ENCODE measurements at regions not wholly inside any gene's neighbourhood (a gene's known extent, or its start where the extent isn't known, plus 50 kb on each side); places are given as distances from the start of the nearest gene placed in this dataset.

DNA sequence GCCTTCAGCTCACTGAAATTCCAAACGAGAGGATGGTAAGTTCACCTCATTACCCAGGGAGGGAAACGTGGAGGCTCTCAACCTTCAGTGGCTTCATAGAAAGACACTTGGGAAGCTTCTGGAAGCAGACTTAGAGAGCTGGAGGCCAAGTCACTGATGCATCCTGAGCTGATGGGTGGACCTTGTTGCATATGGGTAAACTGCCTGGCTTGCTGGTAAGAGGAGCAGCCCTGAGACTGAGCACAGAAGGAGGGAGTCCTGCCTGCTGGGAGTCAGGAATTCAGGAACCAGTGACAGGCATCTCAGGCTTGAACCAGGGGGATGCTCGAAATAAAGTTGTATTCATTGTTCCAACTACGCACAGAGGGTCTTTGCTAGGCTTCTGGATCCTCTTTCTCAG lies 66.5 kb upstream of the NPAS2 start:
- no peak for TF ChIP-seq CTCF (IDR thresholded peaks at IDR 0.05; ENCODE audit: extremely low read depth in 1 of 2, insufficient read depth in 1 of 2, low read depth in 1 of 2, low read length in 2 of 2)
- TF ChIP-seq JUN (IDR thresholded peaks at IDR 0.05; ENCODE audit: borderline replicate concordance, insufficient read depth, insufficient read length, low read depth) = no peak
- no peak for TF ChIP-seq POLR2A (IDR thresholded peaks at IDR 0.05; ENCODE audit: low read depth, low read length)
